ENCODE measurements at regions not wholly inside any gene's neighbourhood (a gene's known extent, or its start where the extent isn't known, plus 50 kb on each side); places are given as distances from the start of the nearest gene placed in this dataset.

- no peak for TF ChIP-seq CTCF (IDR thresholded peaks at IDR 0.05; ENCODE audit: low read depth, low read length, missing control alignments)
- no peak for DNase-seq (ENCODE audit: low read depth)
- no peak overlapping the region for H3K4me3 ChIP-seq (ENCODE audit: low read depth, low read length)
These were observed 277.0 kb downstream of the ACTR3B start for GRCh38 chr7:153036396-153037063.

- H3K4me3 ChIP-seq (ENCODE audit: low read depth, low read length), result no peak overlapping the region
- TF ChIP-seq CTCF (IDR thresholded peaks at IDR 0.05; ENCODE audit: low read depth, low read length, missing control alignments), result no peak
- no peak for DNase-seq (ENCODE audit: low read depth)
These were observed 283.9 kb downstream of the ACTR3B start for GRCh38 chr7:153043440-153043839.

- no peak for DNase-seq (ENCODE audit: low read depth)
- no peak for TF ChIP-seq CTCF (IDR thresholded peaks at IDR 0.05; ENCODE audit: low read depth, low read length, missing control alignments)
- H3K4me3 ChIP-seq (ENCODE audit: low read depth, low read length), result no peak overlapping the region
These were observed 285.4 kb downstream of the ACTR3B start for GRCh38 chr7:153044981-153045380.

- no peak for TF ChIP-seq CTCF (IDR thresholded peaks at IDR 0.05; ENCODE audit: low read depth, low read length, missing control alignments)
- DNase-seq (ENCODE audit: low read depth), result no peak
- no peak overlapping the region for H3K4me3 ChIP-seq (ENCODE audit: low read depth, low read length)
These were observed 287.8 kb downstream of the ACTR3B start for GRCh38 chr7:153047079-153047959.

GRCh38 chr7:153052206-153052605, 292.7 kb downstream of the ACTR3B start:
- no peak overlapping the region for H3K4me3 ChIP-seq (ENCODE audit: low read depth, low read length)
- DNase-seq (ENCODE audit: low read depth), result no peak
- TF ChIP-seq CTCF (IDR thresholded peaks at IDR 0.05; ENCODE audit: low read depth, low read length, missing control alignments), result no peak

GRCh38 chr7:153061910-153062528, 302.5 kb downstream of the ACTR3B start:
- TF ChIP-seq CTCF (IDR thresholded peaks at IDR 0.05; ENCODE audit: low read depth, low read length, missing control alignments), result no peak
- H3K4me3 ChIP-seq (ENCODE audit: low read depth, low read length), result no peak overlapping the region
- DNase-seq (ENCODE audit: low read depth), result no peak
